ENCODE measurements at regions not wholly inside any gene's neighbourhood (a gene's known extent, or its start where the extent isn't known, plus 50 kb on each side); places are given as distances from the start of the nearest gene placed in this dataset.

DNA sequence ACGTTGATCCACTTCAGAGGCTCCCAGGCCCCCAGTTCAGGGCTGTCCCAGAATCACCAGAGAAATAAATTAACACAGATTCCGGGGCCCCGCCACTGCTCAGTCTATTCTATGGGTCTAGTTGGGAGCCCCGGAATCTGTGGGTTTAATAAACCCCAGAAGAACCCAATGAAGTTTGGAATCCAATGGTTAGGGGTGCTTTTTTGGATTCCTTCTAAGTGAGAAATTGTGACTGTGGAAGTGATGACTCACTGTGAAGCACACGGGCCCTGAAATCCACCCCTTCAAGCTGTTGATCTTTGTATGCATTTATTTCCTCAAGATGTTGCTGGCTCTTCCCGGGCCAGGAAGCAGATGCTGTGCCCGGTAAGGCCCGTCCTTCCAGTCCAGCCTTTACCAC lies 57.3 kb upstream of the SLC28A3 start (continued):
- TF ChIP-seq, protein P1, sequence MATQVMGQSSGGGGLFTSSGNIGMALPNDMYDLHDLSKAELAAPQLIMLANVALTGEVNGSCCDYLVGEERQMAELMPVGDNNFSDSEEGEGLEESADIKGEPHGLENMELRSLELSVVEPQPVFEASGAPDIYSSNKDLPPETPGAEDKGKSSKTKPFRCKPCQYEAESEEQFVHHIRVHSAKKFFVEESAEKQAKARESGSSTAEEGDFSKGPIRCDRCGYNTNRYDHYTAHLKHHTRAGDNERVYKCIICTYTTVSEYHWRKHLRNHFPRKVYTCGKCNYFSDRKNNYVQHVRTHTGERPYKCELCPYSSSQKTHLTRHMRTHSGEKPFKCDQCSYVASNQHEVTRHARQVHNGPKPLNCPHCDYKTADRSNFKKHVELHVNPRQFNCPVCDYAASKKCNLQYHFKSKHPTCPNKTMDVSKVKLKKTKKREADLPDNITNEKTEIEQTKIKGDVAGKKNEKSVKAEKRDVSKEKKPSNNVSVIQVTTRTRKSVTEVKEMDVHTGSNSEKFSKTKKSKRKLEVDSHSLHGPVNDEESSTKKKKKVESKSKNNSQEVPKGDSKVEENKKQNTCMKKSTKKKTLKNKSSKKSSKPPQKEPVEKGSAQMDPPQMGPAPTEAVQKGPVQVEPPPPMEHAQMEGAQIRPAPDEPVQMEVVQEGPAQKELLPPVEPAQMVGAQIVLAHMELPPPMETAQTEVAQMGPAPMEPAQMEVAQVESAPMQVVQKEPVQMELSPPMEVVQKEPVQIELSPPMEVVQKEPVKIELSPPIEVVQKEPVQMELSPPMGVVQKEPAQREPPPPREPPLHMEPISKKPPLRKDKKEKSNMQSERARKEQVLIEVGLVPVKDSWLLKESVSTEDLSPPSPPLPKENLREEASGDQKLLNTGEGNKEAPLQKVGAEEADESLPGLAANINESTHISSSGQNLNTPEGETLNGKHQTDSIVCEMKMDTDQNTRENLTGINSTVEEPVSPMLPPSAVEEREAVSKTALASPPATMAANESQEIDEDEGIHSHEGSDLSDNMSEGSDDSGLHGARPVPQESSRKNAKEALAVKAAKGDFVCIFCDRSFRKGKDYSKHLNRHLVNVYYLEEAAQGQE (IDR thresholded peaks at IDR 0.05; ENCODE audit: low read depth), result no peak
- no peak for TF ChIP-seq SP1 (IDR thresholded peaks at IDR 0.05; ENCODE audit: low read depth)
- TF ChIP-seq SIN3A (IDR thresholded peaks at IDR 0.05; ENCODE audit: low read depth), result no peak
- TF ChIP-seq EGR1 (IDR thresholded peaks at IDR 0.05; ENCODE audit: low read depth), result no peak
- TF ChIP-seq TCF7L2 (IDR thresholded peaks at IDR 0.05; ENCODE audit: borderline replicate concordance, extremely low read depth, insufficient read depth, insufficient read length), result no peak
- no peak for TF ChIP-seq EZH2phosphoT487 (IDR thresholded peaks at IDR 0.05; ENCODE audit: borderline replicate concordance)

DNA sequence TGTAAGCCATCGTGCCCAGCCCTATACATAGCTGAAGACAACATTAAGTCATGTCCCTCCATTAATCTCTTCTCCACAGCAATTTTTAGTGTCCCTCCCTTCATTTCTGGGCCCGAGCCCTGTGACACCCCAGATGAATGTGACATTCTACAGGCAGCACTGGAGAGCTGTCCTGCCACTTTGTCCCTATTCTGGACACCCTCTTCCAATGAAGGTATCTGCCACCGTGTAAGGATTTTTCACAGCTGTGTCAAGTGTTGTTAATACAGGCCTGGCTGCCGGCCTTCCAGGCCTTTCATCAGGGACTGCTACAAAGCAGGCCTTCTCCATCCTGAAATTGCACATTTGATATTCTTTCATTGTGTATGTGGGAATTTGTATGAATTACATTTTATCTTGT lies 62.0 kb upstream of the SLC28A3 start:
- H3K9ac ChIP-seq (ENCODE audit: low read length), result no peak overlapping the region
- RAD21 ChIA-PET (ENCODE audit: low non-redundant PET in 1 of 2, low total read pairs in 2 of 2, uncharacterized antibody in 2 of 2, unreplicated experiment in 2 of 2), result no interaction called here
- H3K27ac ChIP-seq (ENCODE audit: low read depth, low read length), result no peak overlapping the region
- POLR2A ChIA-PET, result no interaction called here
- no TSS peak for BruUV-seq (replicated peaks)
- H3K9me2 ChIP-seq (ENCODE audit: insufficient read depth), result no peaks in the 10 kb centered on the region
- no peaks in the 10 kb centered on the region for H4K20me1 ChIP-seq (ENCODE audit: insufficient read depth)
- CTCF ChIA-PET, result no interaction called here
- intact Hi-C loops (cut with micrococcal nuclease), result no loop called here
- ATAC-seq (no peak), DNase-seq (ENCODE audit: low read depth, low spot score) (no peak)
- no peak for TF ChIP-seq SP1 (IDR thresholded peaks at IDR 0.05; ENCODE audit: low read depth)
- TF ChIP-seq, protein P2, sequence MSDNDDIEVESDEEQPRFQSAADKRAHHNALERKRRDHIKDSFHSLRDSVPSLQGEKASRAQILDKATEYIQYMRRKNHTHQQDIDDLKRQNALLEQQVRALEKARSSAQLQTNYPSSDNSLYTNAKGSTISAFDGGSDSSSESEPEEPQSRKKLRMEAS (IDR thresholded peaks at IDR 0.05), result no peak
- TF ChIP-seq SRF (IDR thresholded peaks at IDR 0.05; ENCODE audit: low read depth), result no peak
- no peak for TF ChIP-seq CEBPB (IDR thresholded peaks at IDR 0.05; ENCODE audit: low read depth)
- TF ChIP-seq, protein P3, sequence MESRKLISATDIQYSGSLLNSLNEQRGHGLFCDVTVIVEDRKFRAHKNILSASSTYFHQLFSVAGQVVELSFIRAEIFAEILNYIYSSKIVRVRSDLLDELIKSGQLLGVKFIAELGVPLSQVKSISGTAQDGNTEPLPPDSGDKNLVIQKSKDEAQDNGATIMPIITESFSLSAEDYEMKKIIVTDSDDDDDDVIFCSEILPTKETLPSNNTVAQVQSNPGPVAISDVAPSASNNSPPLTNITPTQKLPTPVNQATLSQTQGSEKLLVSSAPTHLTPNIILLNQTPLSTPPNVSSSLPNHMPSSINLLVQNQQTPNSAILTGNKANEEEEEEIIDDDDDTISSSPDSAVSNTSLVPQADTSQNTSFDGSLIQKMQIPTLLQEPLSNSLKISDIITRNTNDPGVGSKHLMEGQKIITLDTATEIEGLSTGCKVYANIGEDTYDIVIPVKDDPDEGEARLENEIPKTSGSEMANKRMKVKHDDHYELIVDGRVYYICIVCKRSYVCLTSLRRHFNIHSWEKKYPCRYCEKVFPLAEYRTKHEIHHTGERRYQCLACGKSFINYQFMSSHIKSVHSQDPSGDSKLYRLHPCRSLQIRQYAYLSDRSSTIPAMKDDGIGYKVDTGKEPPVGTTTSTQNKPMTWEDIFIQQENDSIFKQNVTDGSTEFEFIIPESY (IDR thresholded peaks at IDR 0.05; ENCODE audit: extremely low read depth, insufficient replicate concordance, low read length), result no peak
- no peak for TF ChIP-seq ZNF274 (IDR thresholded peaks at IDR 0.05; ENCODE audit: low read depth, low read length)
- no peak for TF ChIP-seq JUND (IDR thresholded peaks at IDR 0.05)
- TF ChIP-seq POLR2A (IDR thresholded peaks at IDR 0.05; ENCODE audit: borderline replicate concordance, extremely low read depth, insufficient read depth, insufficient read length), result no peak
- TF ChIP-seq POLR2AphosphoS5 (IDR thresholded peaks at IDR 0.05; ENCODE audit: low read depth, low read length), result no peak
- TF ChIP-seq, protein P4, sequence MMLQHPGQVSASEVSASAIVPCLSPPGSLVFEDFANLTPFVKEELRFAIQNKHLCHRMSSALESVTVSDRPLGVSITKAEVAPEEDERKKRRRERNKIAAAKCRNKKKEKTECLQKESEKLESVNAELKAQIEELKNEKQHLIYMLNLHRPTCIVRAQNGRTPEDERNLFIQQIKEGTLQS (IDR thresholded peaks at IDR 0.05), result no peak
- TF ChIP-seq CBX3 (IDR thresholded peaks at IDR 0.05; ENCODE audit: low read depth), result no peak
- TF ChIP-seq TCF7L2 (IDR thresholded peaks at IDR 0.05; ENCODE audit: borderline replicate concordance, extremely low read depth, insufficient read depth, insufficient read length), result no peak
- no peak overlapping the region for H3K4me2 ChIP-seq (ENCODE audit: low read length)
- no peaks in the 10 kb centered on the region for H3K27me3 ChIP-seq (ENCODE audit: insufficient read depth, low read length)
- no peak overlapping the region for H2AFZ ChIP-seq (ENCODE audit: low read depth, low read length, poor library complexity, severe bottlenecking)
- H3K36me3 ChIP-seq (ENCODE audit: control insufficient read depth in 1 of 2, insufficient read depth in 2 of 2, low read length in 2 of 2), result no peaks in the 10 kb centered on the region
- H3K4me1 ChIP-seq (ENCODE audit: control insufficient read depth in 1 of 2, insufficient read depth in 2 of 2, low read length in 2 of 2), result no peaks in the 10 kb centered on the region
- H3K9me3 ChIP-seq (ENCODE audit: control insufficient read depth in 1 of 2, insufficient read depth in 1 of 2, low read depth in 1 of 2, low read length in 2 of 2), result no peaks in the 10 kb centered on the region
- H3K4me3 ChIP-seq (replicated peaks in 1 of 2; ENCODE audit: low read depth in 1 of 2, low read length in 2 of 2), result no peak overlapping the region
- no peaks in the 10 kb centered on the region for H3K79me2 ChIP-seq (ENCODE audit: insufficient read depth, low read length)

Measured in HCT116 (cell line).